HG03045 (cell line): ENCODE measurements at regions not wholly inside any gene's neighbourhood (a gene's known extent, or its start where the extent isn't known, plus 50 kb on each side); places are given as distances from the start of the nearest gene placed in this dataset.

Experiments used
- ATAC-seq: cut with Tn5 transposase; IDR thresholded peaks from one replicate; pipeline ENCODE4 v1.9.1; 2021; ENCODE audit warnings: mild to moderate bottlenecking, moderate library complexity; ENCODE audit not compliant: unreplicated experiment

GRCh38 chr6:14933183-14933544, 312.7 kb upstream of the JARID2 start:
- ATAC-seq: no peak

- no peak for ATAC-seq
Observed at GRCh38 chr6:14934013-14934412, 311.9 kb upstream of the JARID2 start.

- no peak for ATAC-seq
Observed at GRCh38 chr6:14934844-14935243, 311.0 kb upstream of the JARID2 start.

- ATAC-seq: no peak
Observed at GRCh38 chr6:14936861-14937260, 309.0 kb upstream of the JARID2 start.

- no peak for ATAC-seq
Observed at GRCh38 chr6:14943116-14943515, 302.8 kb upstream of the JARID2 start.

GRCh38 chr6:14944593-14944992, 301.3 kb upstream of the JARID2 start:
- no peak for ATAC-seq

GRCh38 chr6:14945461-14946185, 300.2 kb upstream of the JARID2 start:
- ATAC-seq: no peak

- ATAC-seq: no peak
Observed at GRCh38 chr6:14946753-14947152, 299.1 kb upstream of the JARID2 start.

GRCh38 chr6:14948586-14949245, 297.2 kb upstream of the JARID2 start:
- no peak for ATAC-seq

- ATAC-seq: no peak
Observed at GRCh38 chr6:14950103-14950969, 295.5 kb upstream of the JARID2 start.

GRCh38 chr6:14950970-14951276, 294.9 kb upstream of the JARID2 start:
- no peak for ATAC-seq

- no peak for ATAC-seq
Observed at GRCh38 chr6:14951704-14952103, 294.2 kb upstream of the JARID2 start.

GRCh38 chr6:14953836-14954235, 292.0 kb upstream of the JARID2 start:
- ATAC-seq: no peak

GRCh38 chr6:14957355-14958059, 288.4 kb upstream of the JARID2 start:
- ATAC-seq: no peak

- no peak for ATAC-seq
Observed at GRCh38 chr6:14959324-14959885, 286.5 kb upstream of the JARID2 start.

GRCh38 chr6:14964556-14965270, 281.2 kb upstream of the JARID2 start:
- no peak for ATAC-seq

- ATAC-seq: no peak
Observed at GRCh38 chr6:14965424-14966075, 280.3 kb upstream of the JARID2 start.

GRCh38 chr6:14966096-14966905, 279.6 kb upstream of the JARID2 start:
- ATAC-seq: no peak
